GM21381 (cell line): ENCODE measurements at regions not wholly inside any gene's neighbourhood (a gene's known extent, or its start where the extent isn't known, plus 50 kb on each side); places are given as distances from the start of the nearest gene placed in this dataset.

Experiments
- ATAC-seq: cut with Tn5 transposase; IDR thresholded peaks from one replicate; pipeline ENCODE4 v1.9.1; 2021; ENCODE audit warnings: mild to moderate bottlenecking, moderate library complexity; ENCODE audit not compliant: unreplicated experiment

DNA sequence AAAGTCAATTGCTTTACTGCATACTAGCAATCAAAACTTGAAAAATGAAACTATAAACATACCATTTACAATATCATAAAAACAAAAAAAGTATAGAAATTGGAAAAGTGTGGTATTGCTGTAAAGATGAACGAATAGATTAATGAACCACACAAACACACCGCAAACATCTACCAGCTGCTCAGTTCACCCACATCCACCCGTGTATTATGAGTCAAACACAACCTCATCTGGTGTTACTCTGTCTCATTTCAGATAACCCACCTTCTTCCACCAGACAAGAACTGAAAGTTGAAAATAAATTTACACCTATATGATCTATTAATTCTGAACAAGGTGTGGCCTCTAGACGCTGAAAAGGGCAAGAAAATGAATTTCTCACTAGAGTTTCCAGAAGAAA lies 53.3 kb downstream of the BLID start:
- no peak for ATAC-seq

DNA sequence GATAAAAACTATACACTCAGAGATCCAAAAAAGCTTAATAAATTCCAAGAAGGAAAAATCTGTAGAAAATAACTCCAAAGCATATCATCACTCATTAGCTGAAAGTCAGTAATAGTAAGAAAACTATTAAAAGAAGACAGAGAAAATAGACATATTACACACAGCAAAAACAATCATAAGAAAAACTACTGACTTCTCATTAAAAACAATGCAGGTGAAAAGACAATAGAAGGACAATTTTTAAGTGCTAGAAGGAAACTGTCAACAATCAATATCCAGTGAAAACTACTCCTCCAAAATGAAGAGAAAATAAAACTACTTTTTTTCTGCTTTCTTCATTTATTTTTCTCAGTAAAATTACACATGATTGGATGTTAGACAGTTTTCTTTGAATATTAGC lies 56.5 kb downstream of the BLID start:
- ATAC-seq = no peak

DNA sequence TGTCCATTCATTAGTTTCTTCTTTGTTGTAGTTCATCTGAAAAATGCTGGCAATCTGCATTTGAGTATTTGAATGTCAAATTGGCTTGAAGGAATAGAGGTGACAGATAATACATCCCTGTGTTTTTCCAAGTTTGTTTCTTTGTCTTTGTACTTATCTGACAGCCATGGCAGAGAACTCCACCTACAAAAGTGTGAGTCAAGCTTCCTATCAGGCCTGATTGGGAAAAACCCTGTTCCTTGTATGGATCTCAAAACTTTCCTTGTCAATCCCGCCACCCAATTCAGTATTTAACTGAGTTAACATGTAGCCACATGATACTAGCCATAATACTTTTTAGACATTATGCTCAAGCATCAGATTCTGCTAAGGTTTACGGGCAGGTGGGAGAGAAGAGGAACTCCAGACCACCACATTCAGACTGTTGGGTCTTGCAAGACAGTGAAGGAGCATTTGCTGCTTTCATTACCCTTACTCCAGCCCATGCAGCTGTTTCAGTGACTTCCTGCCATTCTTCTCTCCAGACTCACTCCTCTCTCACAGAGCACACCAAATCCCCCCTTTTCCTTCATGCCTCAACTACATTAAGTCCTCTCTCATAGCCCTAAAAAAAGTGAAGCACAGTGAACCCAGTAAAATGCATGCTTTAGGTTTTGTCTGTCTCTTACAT lies 65.9 kb downstream of the BLID start:
- no peak for ATAC-seq

DNA sequence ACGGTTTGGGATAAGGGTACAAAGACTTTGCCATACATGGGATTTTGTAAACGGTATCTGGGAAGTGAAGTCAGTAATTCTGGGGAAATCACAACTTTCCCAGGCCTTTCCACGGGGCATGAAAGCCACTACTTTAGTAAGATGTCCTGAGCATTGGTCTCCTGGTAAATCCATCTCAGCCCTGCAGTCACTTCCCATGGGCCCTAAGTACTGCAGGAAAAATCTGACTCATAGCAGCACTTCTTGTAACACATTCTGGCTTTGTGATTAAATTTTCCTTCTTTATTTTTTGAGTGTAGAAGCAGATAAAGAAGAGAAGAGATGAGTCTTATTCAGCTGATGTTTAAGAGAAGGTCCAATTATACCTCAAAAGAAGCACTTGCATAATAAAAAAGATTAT lies 67.6 kb downstream of the BLID start:
- ATAC-seq = no peak

DNA sequence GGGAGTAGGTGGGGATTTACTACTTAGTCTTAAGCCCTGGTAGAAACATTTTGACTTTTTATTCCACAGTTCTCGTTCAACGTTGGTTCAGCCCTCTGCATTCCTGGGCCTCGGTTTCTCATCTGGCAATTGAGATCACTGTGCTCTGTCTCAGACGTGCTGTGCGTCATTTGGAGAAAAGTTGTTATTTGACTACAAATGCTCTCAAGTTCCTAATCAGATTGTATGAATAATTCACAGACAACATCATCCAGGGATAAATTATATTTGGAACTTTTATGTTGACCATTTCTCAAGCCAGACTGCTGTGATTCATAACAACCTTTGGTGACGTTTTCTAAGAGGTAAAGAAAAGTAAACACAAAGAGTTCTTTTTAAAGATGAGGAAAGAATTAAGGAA lies 69.2 kb downstream of the BLID start:
- ATAC-seq = no peak

DNA sequence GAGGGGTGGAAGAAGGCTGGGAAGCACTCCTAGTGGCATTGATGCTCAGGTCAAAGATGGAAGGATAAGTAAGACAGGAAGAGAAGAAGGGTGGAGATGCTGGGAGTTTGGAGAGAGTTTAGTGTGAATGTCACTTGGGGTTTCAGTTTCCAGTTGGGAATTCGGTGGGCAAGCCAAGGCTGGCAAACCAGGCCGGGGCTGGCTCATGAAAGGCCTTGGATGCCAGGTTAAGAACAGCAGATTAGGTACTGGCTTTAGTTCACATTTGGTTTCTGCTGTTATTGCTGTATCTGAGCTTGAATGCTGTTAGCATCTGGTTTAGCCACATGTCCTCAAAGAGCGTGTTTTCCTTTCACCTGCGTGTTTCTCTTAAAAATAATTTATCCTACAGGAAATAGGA lies 69.6 kb downstream of the BLID start:
- no peak for ATAC-seq

DNA sequence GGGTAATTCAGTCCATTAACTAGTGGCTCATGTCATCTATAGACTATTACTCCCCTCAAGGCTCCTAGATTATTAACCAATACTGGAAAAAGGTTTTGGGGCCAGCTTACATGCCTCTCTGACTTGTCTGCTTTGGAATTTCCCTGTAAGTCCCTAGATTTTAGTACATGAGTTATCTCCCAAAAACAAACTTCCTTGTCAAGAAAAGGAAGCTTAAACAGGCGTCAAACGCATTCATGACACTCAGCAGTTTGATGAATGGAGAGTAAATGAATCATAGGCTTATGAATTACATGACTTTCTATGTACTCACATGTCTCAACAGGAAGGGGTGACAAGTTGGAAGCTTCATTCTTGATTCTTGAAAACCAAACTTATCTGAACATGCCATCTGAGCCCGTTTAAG lies 70.8 kb downstream of the BLID start:
- no peak for ATAC-seq

DNA sequence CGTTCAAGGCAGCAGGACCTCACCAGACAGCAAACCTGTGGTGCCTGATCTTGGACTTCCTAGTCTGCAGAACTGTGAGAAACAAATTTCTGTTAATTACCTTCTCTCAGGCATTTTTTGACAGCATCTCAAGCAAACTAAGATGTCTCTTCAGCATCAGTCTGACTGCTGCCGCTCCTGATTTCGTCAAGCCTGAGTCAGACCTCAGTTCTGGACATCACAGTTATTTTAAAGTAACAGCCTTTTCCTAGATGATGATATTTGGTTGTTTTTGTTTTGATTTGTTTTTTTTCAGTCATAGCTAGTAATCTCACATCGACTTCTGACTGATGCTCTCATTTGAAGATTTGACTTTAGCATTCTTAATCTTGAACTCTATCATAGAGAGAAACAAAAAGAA lies 71.9 kb downstream of the BLID start:
- ATAC-seq = no peak

DNA sequence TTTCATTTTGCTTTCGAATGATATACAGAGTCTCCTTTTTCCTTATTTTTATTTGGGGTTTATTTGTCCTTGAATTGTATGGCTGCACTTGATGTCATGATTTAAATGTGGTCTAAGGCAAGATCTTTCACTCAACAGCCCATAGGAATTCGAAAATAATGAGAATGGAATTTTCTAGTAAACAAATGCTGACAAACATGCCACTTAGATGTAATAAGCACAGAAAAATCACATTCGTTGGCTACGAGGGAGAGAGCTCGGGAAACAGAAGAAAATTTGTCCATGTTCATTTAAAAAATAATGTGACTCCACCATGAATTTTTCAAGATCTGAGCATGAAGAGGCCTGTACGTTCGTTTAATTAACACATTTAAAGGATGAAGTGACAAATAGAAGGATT lies 73.0 kb downstream of the BLID start:
- no peak for ATAC-seq

DNA sequence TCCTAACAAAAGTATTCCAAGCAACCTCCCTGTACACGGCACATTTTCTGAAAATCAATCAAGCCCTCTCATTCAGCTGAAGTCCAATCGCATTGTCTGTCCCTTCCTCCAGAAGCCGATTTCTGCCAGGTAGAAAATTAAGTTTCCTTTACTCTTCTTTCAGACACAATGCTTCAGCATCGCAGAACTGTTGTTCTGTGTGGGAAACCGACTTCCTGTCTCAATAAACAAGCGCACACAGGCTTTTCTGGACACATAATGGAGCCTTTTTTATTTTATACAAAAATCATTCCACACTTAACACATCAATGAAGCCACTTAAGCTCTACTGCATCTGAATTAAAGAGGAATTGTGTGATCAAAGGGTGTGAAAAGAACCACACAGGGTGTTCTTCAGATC lies 75.6 kb downstream of the BLID start:
- ATAC-seq = no peak

DNA sequence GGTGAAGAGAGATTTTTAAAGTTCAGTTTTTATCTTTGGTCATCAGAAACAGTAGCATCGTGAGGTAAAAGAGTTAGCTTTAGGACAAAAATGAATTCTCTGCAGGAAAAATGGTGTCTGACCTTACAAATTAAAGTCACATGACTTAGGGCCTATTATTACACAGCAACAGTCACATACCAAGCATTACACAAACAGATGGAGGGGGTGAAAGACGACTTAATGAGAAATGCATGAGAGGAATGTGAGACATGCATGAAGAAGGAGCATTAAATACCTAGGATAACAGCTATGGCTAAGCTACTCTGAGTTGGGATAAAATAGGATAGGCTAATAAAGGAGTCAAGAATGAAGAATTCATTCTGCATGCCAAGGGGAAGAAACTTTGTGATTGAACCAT lies 77.5 kb downstream of the BLID start:
- ATAC-seq = no peak

DNA sequence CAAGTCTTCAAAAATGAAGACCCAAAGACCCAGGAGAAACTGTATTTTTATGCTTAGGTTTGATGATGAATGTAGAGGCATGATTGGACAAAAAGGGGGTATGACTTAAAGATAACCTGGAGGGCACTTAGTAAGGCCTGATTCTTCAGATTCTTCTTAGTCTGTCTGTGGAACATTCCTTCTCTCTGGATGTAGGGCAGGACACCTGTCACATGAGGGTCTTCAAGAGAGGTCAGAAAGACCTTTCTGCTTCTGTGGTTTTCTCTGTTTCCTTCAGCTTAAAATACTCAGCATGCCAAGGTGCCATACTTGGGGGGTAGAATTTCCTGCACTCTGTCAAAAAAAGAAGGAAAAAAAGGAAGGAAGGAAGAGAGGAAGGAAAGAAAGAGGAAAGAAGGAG lies 78.1 kb downstream of the BLID start:
- no peak for ATAC-seq

DNA sequence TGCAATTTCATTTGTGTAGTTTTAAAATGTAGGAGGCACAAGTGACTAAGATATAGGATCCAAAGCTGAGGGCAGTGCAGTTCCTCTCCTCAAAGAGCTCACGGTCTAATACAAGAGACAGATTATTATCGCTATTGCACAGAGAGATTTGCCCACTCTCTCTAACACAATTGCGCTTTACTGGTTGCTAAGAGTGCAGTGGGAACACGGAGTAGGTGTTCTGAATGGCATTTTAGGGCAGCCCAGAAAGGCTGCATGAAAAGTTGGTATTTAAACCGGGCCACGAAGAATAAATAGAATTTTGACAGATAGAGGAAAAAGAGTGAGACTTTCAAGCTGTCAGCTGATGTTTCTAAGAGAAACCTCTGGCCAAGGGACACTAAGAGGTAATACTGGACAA lies 79.5 kb downstream of the BLID start:
- no peak for ATAC-seq

DNA sequence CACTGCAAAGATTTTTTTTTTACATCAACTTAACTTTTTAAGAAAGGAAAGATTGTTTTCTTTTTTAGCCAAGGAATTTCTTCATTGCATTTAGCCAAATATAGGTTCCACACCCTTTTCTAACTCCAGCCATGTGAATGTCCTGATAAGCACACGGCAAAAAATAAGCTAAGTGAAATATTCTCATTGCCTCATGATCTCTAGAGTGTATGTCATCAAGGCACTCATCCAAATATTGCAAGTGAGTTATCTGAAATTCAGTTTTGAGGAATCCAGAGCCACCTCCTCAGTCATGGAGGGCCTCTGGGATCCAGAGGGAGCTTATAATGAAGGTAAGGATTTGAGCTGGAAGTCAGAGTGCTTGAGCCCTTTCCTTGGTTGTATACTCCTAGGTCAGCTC lies 80.0 kb downstream of the BLID start:
- ATAC-seq = no peak

DNA sequence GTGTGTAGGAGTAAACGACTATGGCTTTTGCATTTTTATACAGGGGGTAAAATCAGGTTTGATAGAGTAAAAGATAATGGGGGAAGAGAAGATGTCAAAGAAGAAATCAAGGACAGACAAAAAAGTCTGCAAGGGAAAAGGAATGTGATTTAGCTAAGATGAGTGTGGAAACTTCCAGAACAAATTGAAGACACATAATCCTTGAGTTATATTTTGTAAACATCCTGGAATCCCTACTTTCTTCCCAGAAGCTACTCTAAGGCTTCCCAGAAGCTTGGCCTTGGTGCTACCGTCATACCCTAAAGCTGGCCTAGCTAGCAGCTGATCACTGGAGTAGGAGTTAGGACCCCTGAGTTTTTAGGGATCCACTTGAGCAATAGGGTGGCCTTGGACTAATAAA lies 82.4 kb downstream of the BLID start:
- ATAC-seq = no peak

DNA sequence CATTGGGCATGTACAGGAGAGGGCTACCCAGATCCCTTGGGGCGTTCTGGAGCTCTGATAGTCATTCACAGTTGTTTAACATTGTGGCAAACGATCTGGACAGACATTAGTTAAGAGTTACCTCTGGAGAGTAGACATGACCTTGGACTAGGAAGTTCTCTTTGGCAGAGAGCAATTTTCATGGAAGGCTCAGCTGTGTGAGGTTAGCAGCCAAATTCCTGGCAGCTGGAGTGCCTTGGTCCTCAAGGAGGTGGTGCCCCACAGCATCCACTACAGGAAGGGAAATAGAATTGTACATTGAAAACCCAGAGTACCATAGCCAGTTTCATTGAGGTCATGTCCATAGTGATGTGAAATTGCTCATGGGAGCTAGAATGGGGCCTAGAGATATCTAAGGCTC lies 82.8 kb downstream of the BLID start:
- no peak for ATAC-seq

DNA sequence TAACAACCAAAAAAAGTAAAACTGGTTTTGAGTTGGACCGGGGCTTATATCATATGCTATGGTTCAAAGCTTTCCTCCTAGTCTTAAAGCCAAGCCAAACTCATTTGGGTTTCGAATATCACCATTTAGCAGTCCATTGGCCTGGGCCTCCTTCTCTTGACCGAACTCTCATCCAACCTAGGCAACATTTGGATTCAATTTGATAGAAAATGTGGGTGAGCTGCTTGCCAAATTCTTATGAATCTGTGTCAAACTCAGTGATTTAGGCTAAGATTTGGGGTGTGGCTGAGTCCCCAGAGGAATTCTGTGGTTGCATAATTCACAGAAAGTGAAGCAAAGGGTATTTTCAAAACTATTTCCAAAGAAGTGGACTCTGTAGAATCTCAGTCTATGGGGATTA lies 83.7 kb downstream of the BLID start:
- ATAC-seq = no peak

DNA sequence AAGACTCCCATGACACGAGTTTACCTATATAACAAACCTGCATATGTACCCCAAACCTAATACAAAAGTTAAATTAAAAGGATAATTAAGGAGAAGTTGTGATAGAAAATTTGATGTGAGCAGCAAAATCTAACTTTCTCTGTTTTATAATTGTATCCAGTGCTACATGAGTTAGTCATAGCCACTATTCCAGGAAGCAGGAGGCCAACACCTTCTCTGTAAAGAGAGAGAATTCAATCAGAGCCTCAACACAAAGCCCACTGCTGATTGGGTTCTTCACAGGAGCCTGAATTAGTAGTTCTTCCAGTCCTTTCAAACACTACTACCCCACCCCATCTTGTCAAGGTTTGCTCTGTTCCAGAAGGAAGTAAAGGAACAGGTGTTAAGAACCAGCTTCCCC lies 84.2 kb downstream of the BLID start:
- no peak for ATAC-seq

DNA sequence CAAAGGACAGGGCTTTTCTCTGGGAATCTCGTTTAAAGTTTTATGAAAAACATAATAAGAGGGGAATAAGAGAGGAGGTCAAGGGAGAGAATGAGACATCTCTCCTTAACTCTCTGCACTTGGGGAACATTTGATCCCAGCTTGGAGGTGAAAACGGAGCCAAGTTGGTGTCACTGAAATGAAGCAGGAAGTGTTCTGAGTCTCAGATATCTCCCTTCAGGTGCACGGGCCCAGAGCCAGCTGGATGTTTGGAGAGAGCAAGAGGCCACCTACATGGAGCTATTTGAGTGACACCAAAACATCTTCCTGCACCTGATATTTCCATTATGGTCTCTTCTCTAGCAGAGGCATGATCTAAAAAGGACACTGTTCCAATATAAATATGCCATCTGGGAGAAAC lies 85.7 kb downstream of the BLID start:
- ATAC-seq = no peak

DNA sequence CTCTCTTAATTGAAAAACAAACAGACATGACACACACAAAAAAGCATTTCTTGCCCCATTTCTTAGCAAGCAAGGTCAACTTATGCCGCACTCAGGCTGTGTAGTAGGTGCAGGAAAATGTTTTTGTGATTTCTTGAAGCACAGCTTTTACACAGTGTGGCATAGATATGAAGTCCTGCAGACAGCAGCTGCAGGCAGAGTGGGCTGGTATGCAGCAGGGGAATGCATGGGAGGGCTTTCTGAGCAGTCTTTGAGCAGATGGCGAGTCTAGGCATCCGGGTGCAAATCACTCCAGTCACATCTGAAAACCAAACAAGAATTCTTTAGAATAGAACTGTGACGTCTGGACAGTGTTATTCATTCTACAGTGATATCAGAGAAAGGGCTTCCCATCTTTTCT lies 87.5 kb downstream of the BLID start:
- no peak for ATAC-seq

DNA sequence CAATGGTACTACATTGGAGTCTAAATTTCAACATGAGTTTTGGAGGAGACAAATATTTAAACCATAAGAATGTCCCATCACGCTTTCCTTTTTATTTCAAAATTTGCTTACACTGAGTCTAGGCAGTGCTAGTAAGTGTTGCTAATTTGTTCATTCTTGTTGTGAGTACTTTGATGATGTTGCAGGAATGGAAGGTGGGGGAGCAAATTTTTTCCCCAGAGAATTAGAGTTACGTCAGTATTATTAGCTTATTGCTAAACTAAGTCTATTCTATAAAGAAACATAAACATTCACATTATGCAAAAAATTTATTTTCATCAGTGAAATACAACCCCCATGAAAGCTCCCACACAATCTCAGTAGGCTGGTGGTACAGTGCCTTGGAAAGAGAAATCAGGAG lies 88.0 kb downstream of the BLID start:
- ATAC-seq = no peak

DNA sequence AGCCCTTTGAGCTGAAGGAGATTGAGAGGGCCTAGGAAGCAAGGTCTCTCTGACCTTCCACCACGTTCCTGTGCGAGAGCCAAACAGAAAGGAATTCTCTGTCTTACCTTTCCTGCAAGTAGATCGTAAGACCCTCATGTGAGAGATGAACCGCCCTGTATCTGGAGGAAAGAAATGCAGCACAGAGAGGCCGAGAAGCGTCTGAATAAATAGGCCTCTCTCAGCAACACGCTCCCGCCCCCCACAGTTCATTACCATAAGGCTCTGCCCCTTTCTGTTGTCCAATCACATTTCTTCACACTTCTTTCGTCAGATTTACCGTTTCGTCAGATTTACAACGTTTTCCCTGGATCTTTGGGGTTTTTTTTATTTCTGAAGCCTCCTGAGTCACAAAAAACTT lies 90.3 kb downstream of the BLID start:
- ATAC-seq = no peak

DNA sequence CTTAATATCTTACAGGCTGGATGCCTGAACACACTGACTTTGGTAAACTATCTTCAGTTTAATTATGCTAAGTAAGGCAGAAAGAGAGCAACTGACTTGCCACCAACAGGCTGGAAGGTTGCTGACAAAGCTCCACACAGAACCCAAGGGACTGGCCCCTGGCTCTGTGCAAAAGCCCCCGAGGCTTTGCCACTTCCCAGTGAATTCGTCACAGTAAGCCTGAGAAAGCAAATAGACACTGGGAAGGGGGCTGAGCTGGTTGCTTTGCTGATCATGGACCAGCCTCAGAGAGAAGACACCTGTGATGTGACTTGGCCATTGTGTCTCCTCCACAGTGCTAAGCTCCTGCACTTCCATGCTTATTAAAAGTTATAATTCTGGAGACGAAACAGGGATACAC lies 91.7 kb downstream of the BLID start:
- ATAC-seq = no peak
